G401 (cell line): ENCODE measurements at regions not wholly inside any gene's neighbourhood (a gene's known extent, or its start where the extent isn't known, plus 50 kb on each side); places are given as distances from the start of the nearest gene placed in this dataset.
"Not testable (repeated sequence)": the region's sequence is repeated elsewhere in the genome, so short reads cannot be mapped to it uniquely, and the experiment has no call there.

ENCODE experiments used
- DNase-seq: peaks from one replicate; pipeline ENCODE4 v3.0.0-alpha.2; 2015; ENCODE audit warnings: low spot score
- in situ Hi-C: cut with HindIII; loops from 2 replicates; pipeline ENCODE4 v1.10.0; 2016; ENCODE audit warnings: low sequenced_read_pairs, mixed read lengths

DNA sequence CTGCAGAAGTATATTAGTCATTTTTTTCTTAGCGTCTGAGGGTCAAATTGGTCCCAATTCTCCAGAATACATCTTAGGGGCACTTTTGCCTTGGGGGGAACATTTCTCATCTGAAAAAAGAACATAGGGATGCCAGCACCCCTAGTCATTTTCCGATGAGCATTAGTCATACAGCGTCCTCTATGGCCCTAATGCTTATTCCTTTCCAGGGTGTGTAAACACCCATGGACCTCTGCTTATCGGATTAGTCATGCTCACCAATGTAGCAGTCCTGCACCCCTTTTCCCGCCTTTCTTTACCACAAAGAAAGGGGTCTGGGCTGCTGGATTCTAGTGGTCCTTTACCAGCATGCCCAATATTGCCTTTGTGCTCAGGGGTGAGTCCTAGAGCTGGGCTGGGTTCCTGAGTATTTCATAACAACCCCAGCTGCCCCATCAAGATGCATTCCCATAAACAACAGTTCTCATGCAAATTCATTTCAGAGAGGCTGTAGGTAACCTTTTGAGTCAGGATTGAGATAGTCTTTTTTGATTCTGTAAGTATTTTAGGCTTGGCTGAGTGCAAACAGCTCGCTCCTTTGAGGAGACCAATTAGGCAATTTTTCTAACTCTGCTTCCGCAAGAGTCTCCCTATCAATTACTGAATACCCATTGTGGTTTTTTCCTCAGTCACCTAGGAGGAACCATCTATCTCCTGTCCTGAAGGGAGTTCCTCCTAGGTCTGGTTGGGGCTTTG lies 142.4 kb upstream of the EPHA6 start:
- DNase-seq, in situ Hi-C loops: not testable (repeated sequence)

DNA sequence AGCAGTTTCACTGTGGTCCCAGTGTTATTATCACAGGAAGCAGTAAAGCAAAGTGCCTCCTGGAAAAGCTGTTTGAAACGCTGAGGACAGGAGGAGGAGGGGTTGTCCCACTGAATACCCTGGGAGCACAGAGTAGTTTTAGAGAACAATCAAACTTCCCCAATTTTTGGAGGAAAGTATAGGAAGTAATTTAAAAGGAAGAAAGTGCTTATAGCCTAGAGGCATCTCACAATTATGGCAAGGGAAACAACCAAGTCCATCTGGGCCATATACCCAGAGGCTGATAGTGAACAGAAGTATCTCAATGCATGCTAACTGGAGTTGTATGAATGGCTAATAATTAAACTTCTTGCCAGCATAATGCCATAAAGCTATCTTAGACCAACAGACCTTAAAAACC lies 137.2 kb upstream of the EPHA6 start:
- in situ Hi-C loops: no loop called here
- DNase-seq: no peak

DNA sequence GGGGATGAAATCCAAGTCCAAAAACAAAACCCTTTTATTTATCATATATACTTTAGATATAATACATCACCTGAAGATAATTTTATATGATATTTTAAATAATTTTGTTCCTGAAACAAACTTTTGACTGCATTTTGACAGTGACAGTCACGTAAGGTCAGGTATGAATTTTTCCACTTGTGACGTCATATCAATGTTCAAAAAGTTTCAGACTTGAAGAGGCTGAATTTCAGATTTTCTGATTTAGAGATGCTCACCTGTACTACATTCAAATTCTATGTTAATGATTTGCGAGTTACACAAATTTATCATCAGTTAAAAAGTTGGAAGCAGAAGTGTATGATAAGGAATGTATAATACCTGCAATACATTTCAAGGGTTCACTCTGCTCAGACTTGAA lies 136.1 kb upstream of the EPHA6 start:
- DNase-seq: no peak
- in situ Hi-C loops: no loop called here

DNA sequence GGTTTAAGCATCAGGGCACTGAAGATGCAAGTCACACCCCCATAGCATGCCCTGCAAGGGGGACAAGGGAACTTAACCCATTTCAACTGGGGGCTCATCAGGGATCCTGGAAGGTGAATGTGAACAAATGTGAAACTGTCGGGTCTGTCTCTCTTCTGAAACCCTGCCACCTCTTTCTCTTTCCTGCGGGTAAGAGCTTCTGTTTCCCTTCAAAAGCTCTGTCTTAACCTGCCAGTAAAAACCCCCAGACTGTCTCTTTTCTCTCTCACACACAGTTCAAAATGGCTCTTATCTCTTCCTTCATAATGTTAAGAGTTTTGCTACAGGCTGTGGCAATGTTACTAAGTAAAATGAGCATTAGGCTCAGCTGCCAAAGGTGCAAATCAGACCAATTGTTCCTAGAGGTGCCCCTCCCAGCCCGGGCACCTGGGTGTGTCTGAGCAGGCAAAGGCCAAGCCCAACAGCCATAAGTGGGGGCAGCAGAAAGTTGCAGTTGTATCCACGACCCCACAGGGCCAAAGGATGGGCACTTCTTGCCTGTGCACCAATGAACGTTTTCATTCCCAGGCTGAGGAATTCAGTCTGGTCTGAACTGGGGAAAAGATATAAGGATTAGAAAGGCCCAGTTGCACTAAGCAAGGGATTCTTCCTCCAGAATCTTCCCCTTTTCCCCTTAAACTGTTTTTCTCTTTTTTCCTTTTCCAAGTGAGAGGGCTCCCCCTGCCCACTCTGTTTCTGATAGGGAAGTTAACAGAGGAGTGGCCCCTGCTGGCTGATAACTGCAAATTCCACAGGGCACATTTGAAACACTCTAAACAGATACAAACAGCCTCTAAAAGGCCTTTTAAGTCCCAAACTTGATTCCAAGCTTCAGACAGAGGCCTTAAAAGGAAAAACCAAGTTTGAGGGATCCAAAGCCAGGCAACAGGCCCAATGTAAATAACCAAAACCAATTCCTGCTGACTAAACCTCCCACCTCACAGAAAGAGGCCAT lies 113.8 kb upstream of the EPHA6 start:
- in situ Hi-C loops: no loop called here
- no peak for DNase-seq

DNA sequence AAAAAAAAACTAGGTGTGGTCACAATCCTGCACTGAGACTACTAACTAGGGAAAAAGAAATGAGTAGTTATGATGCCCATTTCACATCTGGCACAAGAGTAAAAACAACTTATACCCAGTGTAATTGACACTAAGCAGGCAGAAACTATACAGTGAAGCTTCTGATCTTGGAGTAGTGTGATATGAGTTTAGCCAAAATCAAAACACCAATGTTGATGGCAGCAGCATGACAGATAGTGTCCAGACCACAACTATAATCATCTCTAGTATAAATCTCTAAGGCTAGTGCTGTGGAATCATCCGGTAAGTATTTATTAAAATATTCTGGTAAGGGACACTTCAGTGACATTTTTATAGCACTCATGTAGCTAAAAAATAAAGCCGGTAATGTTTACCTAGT lies 108.5 kb upstream of the EPHA6 start:
- in situ Hi-C loops: no loop called here
- no peak for DNase-seq

DNA sequence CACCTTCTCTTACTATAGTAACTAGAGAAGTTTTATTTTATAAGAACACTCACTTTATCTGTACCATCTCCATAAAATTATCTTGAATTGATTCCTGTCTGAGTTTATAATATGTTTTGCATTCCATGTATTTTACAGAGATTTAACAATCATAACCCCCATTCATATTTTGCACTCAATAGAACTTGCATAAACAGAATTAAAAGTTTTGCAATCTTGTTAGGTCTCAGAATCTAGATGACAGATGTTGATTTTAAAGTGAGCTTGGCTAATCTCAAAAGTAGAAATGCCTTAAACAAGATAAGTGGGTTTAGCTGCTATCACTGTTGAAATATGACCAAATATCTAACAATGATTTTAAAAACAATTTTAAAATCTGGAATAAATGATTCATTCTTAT lies 107.9 kb upstream of the EPHA6 start:
- in situ Hi-C loops: no loop called here
- DNase-seq: no peak

DNA sequence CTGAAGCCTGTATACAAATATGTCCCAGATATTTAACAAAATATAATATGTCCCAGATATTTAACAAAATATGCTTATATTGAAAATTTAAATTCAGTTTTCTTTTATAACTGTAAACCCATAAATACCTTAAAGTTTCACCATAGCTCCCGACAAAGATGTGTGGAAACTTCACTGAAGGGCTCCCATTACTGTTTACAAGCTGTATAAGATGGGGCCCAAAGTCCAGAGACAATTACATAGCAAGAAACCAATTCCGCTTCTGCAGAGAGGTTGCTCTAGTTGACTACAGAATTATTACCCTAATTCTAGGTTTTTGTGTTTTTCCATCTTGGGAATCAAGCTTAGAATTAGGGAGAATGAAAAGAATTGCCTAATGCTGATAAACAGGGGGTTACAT lies 102.6 kb upstream of the EPHA6 start:
- in situ Hi-C loops: no loop called here
- no peak for DNase-seq

DNA sequence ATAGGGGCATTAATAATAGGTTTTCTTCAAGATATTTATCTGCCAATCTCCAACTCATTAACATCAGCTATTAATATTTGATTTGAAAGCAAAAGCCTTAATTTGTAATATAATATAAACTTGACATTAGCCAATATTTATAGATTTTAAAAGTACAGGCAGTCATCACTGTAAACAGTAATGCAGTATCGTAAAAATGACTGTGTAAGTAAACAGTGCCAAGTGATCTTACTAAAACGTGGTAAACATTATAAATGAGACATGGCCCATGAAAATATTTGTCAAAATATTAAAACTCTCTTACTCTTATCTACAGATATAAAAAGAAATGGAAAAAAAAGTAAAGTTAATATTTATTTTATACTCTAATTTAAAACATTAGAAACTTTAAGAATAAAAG lies 101.6 kb upstream of the EPHA6 start:
- no peak for DNase-seq
- in situ Hi-C loops: no loop called here

DNA sequence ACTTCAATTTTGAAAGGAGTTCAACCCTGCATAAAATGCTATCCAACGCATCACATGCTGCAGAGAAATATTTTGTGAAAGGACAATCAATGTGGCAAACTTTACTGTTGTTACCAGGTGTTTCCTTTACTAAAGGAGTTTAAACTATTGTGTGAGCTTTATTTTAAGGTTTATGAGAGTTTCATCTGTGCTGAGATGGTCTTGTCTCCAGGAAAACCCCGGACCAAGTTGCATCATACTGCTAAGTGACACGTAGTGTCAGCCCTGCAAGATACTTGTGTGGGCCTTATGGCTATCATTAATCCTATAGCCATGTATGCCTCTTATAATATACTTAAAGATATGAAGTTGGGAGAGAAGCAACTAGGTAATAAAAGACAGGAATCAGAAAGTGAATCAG lies 94.5 kb upstream of the EPHA6 start:
- DNase-seq: no peak
- in situ Hi-C loops: no loop called here

DNA sequence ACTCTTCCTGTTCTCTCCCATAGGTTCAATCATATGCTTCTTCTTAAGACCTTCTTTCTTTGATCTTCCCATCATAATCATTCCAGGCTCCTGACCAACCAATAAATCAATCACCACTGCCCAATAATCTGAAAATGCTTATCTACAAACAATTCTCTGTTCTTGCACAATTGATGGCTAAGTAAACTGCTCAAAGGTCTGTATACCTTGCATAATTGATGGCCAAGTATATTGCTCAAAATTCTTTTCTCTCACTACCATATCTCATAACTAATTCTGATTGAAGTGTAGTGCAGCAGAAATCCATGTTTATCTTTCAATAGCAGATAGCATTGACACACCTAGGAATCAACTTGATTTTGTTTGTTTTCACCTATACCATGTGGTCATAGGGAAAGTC lies 83.4 kb upstream of the EPHA6 start:
- in situ Hi-C loops: no loop called here
- no peak for DNase-seq

DNA sequence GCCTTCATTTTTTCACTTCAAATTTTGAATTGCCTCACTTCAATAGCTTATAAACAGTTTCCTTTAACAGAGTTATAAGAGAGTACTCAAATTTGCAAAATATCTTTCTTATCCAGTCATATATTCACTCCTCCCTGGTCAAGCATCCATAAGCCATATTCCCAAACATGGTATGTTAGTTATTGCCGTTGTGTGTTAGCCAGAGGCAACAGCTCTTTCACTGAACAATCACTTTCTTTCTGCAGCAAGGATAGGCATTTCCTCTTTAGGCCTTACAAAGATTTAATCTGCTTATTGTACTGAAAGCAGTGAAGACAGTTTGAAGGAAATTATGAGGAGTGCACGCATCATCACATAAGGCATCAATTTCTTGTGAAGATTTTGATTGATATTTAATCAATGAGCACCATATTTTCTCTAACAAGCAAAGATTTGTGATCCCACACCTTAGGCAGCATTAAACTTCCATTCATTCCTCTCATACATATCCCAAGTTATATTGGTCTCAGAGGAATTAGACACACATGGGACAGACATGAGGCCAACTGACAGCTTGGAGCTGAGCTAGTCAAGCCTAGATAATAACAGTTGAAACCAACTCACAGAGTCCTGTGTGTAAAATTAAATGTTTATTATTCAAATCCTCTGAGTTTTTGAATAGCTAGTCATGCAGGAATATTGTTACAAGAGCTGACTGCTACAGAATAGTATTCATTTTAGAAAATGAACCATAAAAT lies 80.0 kb upstream of the EPHA6 start:
- in situ Hi-C loops: no loop called here
- DNase-seq: no peak

DNA sequence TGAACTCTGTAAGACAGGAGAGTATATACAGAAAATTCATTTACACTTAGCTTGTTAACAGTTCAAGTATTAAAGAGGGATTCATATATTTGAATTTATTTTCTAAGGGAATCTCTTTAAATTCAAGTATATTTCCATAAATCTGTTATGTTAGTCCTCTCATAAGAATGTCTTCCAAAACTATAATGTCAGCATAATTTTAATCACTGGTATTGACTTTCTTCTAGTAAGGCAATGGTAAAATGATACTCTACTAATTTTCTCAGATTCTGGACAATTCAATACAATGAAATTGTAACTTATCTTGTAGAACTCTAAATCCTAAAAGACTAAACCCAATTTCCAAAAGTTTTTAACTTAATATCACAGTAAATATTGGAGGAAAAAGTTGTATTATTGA lies 66.3 kb upstream of the EPHA6 start:
- in situ Hi-C loops: no loop called here
- DNase-seq: no peak

DNA sequence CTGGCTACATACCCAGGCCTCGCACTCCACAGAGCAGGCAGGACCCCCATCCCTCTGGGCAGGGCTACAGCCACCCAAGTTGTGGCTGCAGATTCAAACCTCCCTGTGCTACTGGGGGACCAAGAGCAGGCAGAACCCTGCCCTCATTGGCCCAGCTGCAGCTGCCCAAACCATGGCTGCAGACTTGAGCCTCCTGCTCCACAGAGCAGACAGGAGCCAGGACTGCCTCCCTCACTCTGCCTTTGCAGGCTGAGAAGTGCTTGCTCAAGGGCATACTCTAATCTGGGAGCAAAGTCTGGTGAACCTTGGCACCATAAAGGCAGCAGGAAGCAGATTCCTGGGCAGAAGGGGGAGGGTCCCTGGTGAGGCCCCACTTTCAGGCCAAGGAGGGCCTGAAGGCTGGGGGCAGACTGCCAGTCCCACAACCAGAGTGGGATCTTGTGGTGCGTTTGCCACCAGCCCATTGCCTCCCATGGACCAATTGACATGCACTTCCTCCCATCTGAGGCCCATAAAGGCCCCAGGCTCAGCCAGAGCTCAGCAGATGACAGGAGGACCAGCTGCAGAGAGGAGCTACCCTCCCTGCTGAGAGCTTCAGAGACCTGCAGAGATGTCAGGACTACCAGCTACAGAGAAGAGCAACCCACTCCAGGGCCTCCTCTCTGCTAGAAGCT lies 64.2 kb upstream of the EPHA6 start:
- no peak for DNase-seq
- in situ Hi-C loops: no loop called here

DNA sequence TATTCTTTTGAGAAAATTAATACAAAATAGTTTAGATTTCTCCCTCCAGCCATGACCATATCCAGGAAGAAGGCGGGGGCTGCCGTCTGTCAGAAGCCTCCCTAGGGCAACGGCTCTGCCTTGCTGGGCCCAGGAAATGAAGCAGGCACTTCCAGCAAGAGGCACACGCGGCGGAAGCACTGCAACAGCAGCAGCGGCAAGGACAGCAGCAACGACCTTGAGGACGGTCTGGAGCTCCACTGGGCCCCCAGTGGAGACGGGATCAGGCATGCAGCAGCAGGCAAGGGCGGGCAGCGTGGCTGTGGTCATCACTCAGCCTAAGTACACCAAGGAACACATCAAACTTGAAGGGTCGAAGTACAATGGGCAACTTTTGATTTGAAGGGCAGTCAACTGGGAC lies 61.3 kb upstream of the EPHA6 start:
- in situ Hi-C loops: no loop called here
- no peak for DNase-seq

DNA sequence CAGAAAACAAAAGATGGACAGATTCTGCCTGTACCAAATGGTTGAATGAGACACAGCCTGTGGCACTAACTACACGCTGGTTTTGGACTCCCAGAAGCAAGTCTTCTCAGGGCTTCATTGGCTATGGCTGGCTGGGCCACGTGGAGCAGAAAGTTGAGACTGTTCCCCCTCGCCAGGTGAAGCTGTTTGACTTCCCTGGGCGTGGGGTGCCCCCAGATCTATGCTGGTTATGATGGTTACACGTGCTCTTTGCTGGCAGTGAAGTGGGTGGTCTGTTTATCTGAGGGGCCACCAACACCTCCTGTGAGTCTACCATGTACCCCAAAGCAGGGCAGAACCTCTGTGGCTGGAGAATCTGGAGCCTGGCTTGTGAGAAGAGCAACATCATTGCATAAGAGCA lies 60.3 kb upstream of the EPHA6 start:
- in situ Hi-C loops: no loop called here
- DNase-seq: no peak

DNA sequence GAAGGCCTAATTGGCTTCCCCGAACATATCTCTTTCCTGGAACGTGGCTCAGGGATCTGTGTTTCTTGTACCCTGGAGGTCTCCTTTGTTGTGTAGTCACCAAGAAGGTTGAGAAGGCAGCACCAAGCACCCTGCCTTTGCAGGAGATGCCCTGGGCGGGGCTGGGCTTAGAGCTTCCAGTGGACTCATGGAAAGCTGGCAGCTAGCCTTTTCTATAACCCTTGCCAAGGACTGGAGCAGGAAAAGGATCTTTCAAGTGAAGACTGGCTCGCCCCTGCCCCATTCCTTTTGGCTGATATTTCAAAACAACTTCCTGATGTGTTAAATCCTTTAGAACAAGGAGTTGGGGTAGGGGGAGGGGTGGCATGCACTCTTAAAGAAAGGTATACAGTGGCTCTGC lies 58.9 kb upstream of the EPHA6 start:
- in situ Hi-C loops: no loop called here

DNA sequence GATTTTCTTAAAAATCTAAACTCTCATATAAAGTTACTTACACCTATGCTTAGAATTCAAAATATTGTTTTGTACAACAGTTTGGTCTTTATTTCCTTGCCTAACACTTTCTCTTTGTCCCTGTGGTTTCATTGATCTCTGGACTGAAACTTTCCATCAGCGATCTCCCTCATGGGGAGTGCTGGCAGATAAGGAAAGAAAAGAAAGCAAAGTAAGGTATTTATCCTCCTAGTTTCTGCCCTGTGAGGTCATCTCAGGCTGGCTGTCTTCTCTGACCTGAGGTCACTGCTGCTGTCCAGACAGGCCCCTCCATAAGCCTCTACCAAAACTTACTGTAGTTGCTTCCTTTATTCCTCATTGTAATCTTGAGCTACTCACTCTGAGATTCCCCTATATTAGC lies 57.9 kb upstream of the EPHA6 start:
- no peak for DNase-seq
- in situ Hi-C loops: no loop called here

More for the DNA sequence above, 58.9 kb upstream of the EPHA6 start:
- no peak for DNase-seq

DNA sequence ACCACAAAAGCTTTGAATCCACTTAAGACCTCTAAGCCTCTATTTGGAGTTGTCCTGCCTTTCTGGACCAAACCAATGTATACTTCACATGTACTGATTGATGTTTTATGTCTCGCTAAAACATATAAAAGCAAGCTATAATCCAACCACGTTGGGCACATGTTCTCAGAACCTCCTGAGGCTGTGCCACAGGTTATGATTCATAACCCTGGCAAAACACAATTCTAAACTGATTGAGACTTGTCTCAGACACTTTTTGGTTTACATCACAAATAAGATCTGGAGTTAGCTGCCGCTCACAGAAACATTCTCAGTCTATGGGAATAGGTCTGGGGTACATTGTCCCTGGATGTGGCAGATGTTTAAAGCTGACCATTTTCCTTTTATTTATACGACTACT lies 53.4 kb upstream of the EPHA6 start:
- in situ Hi-C loops: no loop called here
- no peak for DNase-seq
